Stimulated activated CD4-positive, alpha-beta T cell treated with anti-CD3 and anti-CD28 coated beads, Interleukin-2, amount 100 ng/mL, for 48 hours (primary cell): ENCODE measurements at regions not wholly inside any gene's neighbourhood (a gene's known extent, or its start where the extent isn't known, plus 50 kb on each side); places are given as distances from the start of the nearest gene placed in this dataset.

Source experiments
- DNase-seq, 2 donors: peaks; one replicate each; pipeline ENCODE4 v3.0.0-alpha.2; 2020

- no peak for DNase-seq
Observed at GRCh38 chr2:240300840-240301239, 134.6 kb upstream of the GPC1 start.

- DNase-seq = no peak
Observed at GRCh38 chr2:240301256-240301795, 134.1 kb upstream of the GPC1 start.

- no peak for DNase-seq
Observed at GRCh38 chr2:240302041-240302440, 133.4 kb upstream of the GPC1 start.

- no peak for DNase-seq
Observed at GRCh38 chr2:240302933-240303595, 132.4 kb upstream of the GPC1 start.

GRCh38 chr2:240303896-240304745 is 131.3 kb upstream of the GPC1 start:
- DNase-seq = no peak

- DNase-seq = no peak
Observed at GRCh38 chr2:240304746-240305161, 130.7 kb upstream of the GPC1 start.

- DNase-seq = no peak
Observed at GRCh38 chr2:240305369-240305962, 130.0 kb upstream of the GPC1 start.

- no peak for DNase-seq
Observed at GRCh38 chr2:240306185-240306584, 129.3 kb upstream of the GPC1 start.

GRCh38 chr2:240308111-240308651 is 127.3 kb upstream of the GPC1 start:
- DNase-seq = no peak

- no peak for DNase-seq
Observed at GRCh38 chr2:240309214-240309613, 126.2 kb upstream of the GPC1 start.

- DNase-seq = no peak
Observed at GRCh38 chr2:240310201-240310600, 125.3 kb upstream of the GPC1 start.

GRCh38 chr2:240310645-240311044 is 124.8 kb upstream of the GPC1 start:
- DNase-seq = no peak

GRCh38 chr2:240311821-240312220 is 123.6 kb upstream of the GPC1 start:
- DNase-seq = no peak

- DNase-seq = no peak
Observed at GRCh38 chr2:240319221-240319854, 116.1 kb upstream of the GPC1 start.

- DNase-seq = no peak
Observed at GRCh38 chr2:240319855-240320203, 115.6 kb upstream of the GPC1 start.

- DNase-seq = no peak
Observed at GRCh38 chr2:240320204-240320993, 115.1 kb upstream of the GPC1 start.

GRCh38 chr2:240322231-240322955 is 113.1 kb upstream of the GPC1 start:
- no peak for DNase-seq

GRCh38 chr2:240322991-240323390 is 112.5 kb upstream of the GPC1 start:
- DNase-seq = no peak

GRCh38 chr2:240323601-240324291 is 111.7 kb upstream of the GPC1 start:
- DNase-seq = no peak

GRCh38 chr2:240324312-240325015 is 111.0 kb upstream of the GPC1 start:
- DNase-seq = no peak
